ENCODE measurements at regions not wholly inside any gene's neighbourhood (a gene's known extent, or its start where the extent isn't known, plus 50 kb on each side); places are given as distances from the start of the nearest gene placed in this dataset.

- TF ChIP-seq EZH2 (IDR thresholded peaks at IDR 0.05; ENCODE audit: low read depth), result no peak
- TF ChIP-seq CTCF (conservative IDR thresholded peaks at IDR 0.05), result no peak
These were observed 453.0 kb upstream of the CFAP20DC start for GRCh38 chr3:59502806-59503205.

Data from PC-9 (cell line).